ENCODE measurements at regions not wholly inside any gene's neighbourhood (a gene's known extent, or its start where the extent isn't known, plus 50 kb on each side); places are given as distances from the start of the nearest gene placed in this dataset.
A peak's percentile ranks its signal among the peaks of the same experiment; 100 is the strongest.

DNA sequence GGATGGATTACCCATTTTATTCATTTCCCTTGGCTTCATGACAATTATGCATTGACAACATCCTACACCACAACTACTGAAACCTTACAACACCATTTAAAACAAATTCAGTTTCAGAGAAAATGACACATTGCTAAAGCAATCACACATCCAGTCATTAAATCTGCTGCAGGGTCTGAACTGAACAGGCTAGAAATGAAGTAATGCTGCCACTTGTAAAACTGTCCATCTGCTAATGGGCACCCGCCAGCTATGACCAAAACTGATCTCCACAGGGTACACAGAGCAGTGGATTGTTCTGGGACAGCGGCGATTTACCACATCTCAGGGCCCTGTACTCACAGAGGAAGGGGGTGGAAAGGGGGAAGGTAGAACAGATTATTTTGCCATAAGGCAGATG is 172.9 kb upstream of the FBXL4 start:
- DNase-seq: no peak
- TF ChIP-seq CTCF (conservative IDR thresholded peaks at IDR 0.05): no peak
- Mint-ChIP-seq H3K27me3 (ENCODE audit: insufficient read depth) (peaks cover 38% of the 10 kb centered on the region), H3K4me1 (peaks cover 10% of the 10 kb centered on the region), H3K9me3 (no peaks in the 10 kb centered on the region), H3K27ac (no peak overlapping the region), H3K36me3 (ENCODE audit: low read depth) (no peaks in the 10 kb centered on the region), H3K4me3 (no peak overlapping the region)
- no peak overlapping the region for H3K9ac ChIP-seq (ENCODE audit: extremely low read depth, low read length, poor library complexity, severe bottlenecking)
- H3K27ac ChIP-seq (ENCODE audit: low read depth, low read length): no peak overlapping the region
- 80 to 95% methylated on average over 1 to 3 of the region's 3 CpGs for WGBS, 2 experiments (ENCODE audit: insufficient coverage in 1 of 2, insufficient read length in 1 of 2)
- H3K4me3 ChIP-seq (ENCODE audit: low read length): no peak overlapping the region
- H3K4me1 ChIP-seq (ENCODE audit: control insufficient read depth, insufficient read depth, low read length): no peaks in the 10 kb centered on the region
- H3K36me3 ChIP-seq (ENCODE audit: control insufficient read depth, insufficient read depth, low read length): no peaks in the 10 kb centered on the region
- peaks cover 5% of the 10 kb centered on the region for H3K27me3 ChIP-seq (ENCODE audit: control insufficient read depth, insufficient read depth, low read length, poor library complexity, severe bottlenecking)
- H3K9me3 ChIP-seq (ENCODE audit: control insufficient read depth, low read length): no peaks in the 10 kb centered on the region

DNA sequence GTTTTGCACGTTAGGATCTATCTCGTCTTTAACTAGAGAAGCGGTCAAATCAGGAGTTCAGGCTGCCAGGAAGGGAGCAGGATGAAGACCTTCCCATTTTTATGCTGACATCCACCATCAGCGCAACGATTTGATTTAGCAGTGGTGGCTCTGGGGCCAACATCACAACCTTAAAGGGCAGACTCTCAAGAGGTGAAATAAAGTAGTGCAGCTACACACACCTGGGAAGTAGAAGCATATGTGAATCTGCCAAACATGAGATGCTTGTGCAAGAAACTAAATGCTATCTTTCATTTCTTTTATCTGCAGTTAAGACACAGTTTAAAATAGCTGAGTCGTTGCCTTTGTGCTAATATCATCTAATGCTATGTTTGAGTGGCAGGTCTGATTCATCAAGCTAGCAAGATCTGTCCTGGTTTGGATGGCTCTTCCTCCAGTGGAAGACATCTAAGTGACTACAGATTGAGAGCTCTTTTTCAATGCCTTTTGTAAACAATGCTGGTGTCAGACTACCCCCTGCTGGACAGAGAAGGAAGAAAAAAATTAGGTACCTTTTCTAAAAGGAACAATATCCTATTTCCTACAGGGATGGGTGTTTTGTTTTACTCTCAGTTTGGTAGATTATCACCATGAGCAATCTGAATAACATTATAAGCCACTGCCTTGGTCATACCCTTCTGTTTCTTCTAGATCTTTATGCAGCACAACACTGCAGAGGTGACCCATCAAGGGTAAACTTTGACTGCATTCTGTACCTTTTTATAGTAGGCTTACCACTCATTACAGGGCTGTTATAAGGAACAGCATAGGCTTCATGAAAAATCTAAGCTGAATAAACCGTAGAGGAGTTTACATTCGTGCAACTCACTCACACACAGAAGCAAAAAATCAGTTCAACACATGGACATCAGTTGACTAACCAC is 171.6 kb upstream of the FBXL4 start:
- no peaks in the 10 kb centered on the region for H3K4me1 ChIP-seq (ENCODE audit: control insufficient read depth, insufficient read depth, low read length)
- Mint-ChIP-seq H3K27ac (no peak overlapping the region), H3K4me3 (no peak overlapping the region), H3K27me3 (ENCODE audit: insufficient read depth) (peaks cover 41% of the 10 kb centered on the region), H3K9me3 (no peaks in the 10 kb centered on the region), H3K36me3 (ENCODE audit: low read depth) (no peaks in the 10 kb centered on the region), H3K4me1 (peaks cover 10% of the 10 kb centered on the region)
- no peaks in the 10 kb centered on the region for H3K36me3 ChIP-seq (ENCODE audit: control insufficient read depth, insufficient read depth, low read length)
- no peak overlapping the region for H3K9ac ChIP-seq (ENCODE audit: extremely low read depth, low read length, poor library complexity, severe bottlenecking)
- no peak overlapping the region for H3K4me3 ChIP-seq (ENCODE audit: low read length)
- WGBS, 2 experiments (ENCODE audit: insufficient coverage in 1 of 2, insufficient read length in 1 of 2): 61 to 96% methylated on average over 3 to 8 of the region's 8 CpGs
- DNase-seq: peak; percentile 74
- peaks cover 5% of the 10 kb centered on the region for H3K27me3 ChIP-seq (ENCODE audit: control insufficient read depth, insufficient read depth, low read length, poor library complexity, severe bottlenecking)
- H3K27ac ChIP-seq (ENCODE audit: low read depth, low read length): no peak overlapping the region
- TF ChIP-seq CTCF (conservative IDR thresholded peaks at IDR 0.05): peak; percentile 87
- no peaks in the 10 kb centered on the region for H3K9me3 ChIP-seq (ENCODE audit: control insufficient read depth, low read length)

GRCh38 chr6:99114769-99115406 is 167.1 kb upstream of the FBXL4 start:
- WGBS, 2 experiments (ENCODE audit: insufficient coverage in 1 of 2, insufficient read length in 1 of 2): 89 to 92% methylated on average over 3 to 5 of the region's 5 CpGs
- Histone ChIP-seq H3K9ac (ENCODE audit: extremely low read depth, low read length, poor library complexity, severe bottlenecking) (no peak overlapping the region), H3K4me3 (ENCODE audit: low read length) (no peak overlapping the region), H3K27me3 (ENCODE audit: control insufficient read depth, insufficient read depth, low read length, poor library complexity, severe bottlenecking) (peaks cover 5% of the 10 kb centered on the region), H3K4me1 (ENCODE audit: control insufficient read depth, insufficient read depth, low read length) (no peaks in the 10 kb centered on the region), H3K9me3 (ENCODE audit: control insufficient read depth, low read length) (no peaks in the 10 kb centered on the region), H3K27ac (ENCODE audit: low read depth, low read length) (no peak overlapping the region), H3K36me3 (ENCODE audit: control insufficient read depth, insufficient read depth, low read length) (no peaks in the 10 kb centered on the region)
- no peak for DNase-seq
- Mint-ChIP-seq H3K27ac (no peak overlapping the region), H3K27me3 (ENCODE audit: insufficient read depth) (peaks cover 12% of the 10 kb centered on the region), H3K4me1 (peaks cover 3% of the 10 kb centered on the region), H3K4me3 (no peak overlapping the region), H3K36me3 (ENCODE audit: low read depth) (no peaks in the 10 kb centered on the region), H3K9me3 (no peaks in the 10 kb centered on the region)
- TF ChIP-seq CTCF (conservative IDR thresholded peaks at IDR 0.05): no peak

All from endodermal cell (in vitro differentiated cells).